ENCODE measurements at regions not wholly inside any gene's neighbourhood (a gene's known extent, or its start where the extent isn't known, plus 50 kb on each side); places are given as distances from the start of the nearest gene placed in this dataset.

DNA sequence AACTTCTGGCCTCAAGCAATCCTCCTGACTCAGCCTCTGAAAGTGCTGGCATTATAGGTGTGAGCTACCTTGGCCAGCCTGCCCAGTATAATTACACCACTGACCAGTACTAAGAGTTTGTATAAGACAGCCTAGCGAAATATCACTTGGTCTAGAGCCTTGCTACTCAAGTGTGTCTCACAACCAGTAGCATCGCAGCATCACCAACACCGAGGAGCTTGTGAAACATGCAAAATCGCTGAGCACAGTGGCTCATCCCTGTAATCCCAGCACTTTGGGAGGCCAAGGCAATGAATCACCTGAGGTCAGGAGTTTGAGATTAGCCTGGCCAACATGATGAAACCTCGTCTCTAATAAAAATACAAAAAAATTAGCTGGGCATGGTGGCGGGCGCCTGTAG is 102.0 kb upstream of the GATB start:
- TF ChIP-seq FOXP2 (optimal IDR thresholded peaks at IDR 0.05; ENCODE audit: borderline replicate concordance, extremely low read depth, extremely low read length, insufficient read depth) (no peak), POLR2AphosphoS5 (IDR thresholded peaks at IDR 0.05; ENCODE audit: low read depth, low read length) (no peak), TAF1 (IDR thresholded peaks at IDR 0.05; ENCODE audit: borderline replicate concordance, insufficient read depth, low read length) (no peak), REST (IDR thresholded peaks at IDR 0.05; ENCODE audit: insufficient read depth in 1 of 2, low read depth in 2 of 2, low read length in 2 of 2) (no peak), SIN3A (IDR thresholded peaks at IDR 0.05; ENCODE audit: borderline replicate concordance, insufficient read depth, low read length) (no peak)

DNA sequence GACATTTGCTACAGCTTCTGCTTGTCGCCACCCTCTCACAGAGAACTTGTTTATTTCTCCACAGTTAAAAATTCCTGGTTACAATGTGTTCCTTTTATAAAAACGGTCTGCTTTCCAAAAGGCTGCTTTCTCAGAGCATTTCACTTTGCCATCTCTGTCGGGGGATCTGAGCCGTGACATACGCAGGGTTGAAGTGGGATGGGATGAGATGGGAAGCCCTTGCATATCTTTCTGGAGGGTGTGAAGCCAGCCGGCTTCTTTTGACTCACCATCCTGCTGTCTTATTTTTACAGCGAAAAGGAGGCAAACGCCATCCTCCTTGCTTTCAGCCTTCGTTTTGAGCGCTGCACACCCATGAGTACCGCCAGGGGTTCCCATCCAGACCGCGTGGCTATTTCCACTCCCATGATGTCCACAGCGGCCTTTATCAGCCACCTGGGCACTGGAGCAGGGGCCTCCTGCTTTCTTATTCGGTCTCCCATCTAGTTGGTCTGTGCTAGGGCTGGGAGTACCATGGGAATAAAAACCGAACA is 99.8 kb upstream of the GATB start:
- no peak for TF ChIP-seq TAF1 (IDR thresholded peaks at IDR 0.05; ENCODE audit: borderline replicate concordance, insufficient read depth, low read length)
- no peak for TF ChIP-seq POLR2AphosphoS5 (IDR thresholded peaks at IDR 0.05; ENCODE audit: low read depth, low read length)
- TF ChIP-seq REST (IDR thresholded peaks at IDR 0.05; ENCODE audit: insufficient read depth in 1 of 2, low read depth in 2 of 2, low read length in 2 of 2), result no peak
- no peak for TF ChIP-seq SIN3A (IDR thresholded peaks at IDR 0.05; ENCODE audit: borderline replicate concordance, insufficient read depth, low read length)
- TF ChIP-seq FOXP2 (optimal IDR thresholded peaks at IDR 0.05; ENCODE audit: borderline replicate concordance, extremely low read depth, extremely low read length, insufficient read depth), result no peak

GRCh38 chr4:151859641-151860040 is 98.8 kb upstream of the GATB start:
- TF ChIP-seq POLR2AphosphoS5 (IDR thresholded peaks at IDR 0.05; ENCODE audit: low read depth, low read length) (no peak), REST (IDR thresholded peaks at IDR 0.05; ENCODE audit: insufficient read depth in 1 of 2, low read depth in 2 of 2, low read length in 2 of 2) (no peak), TAF1 (IDR thresholded peaks at IDR 0.05; ENCODE audit: borderline replicate concordance, insufficient read depth, low read length) (no peak), SIN3A (IDR thresholded peaks at IDR 0.05; ENCODE audit: borderline replicate concordance, insufficient read depth, low read length) (no peak), FOXP2 (optimal IDR thresholded peaks at IDR 0.05; ENCODE audit: borderline replicate concordance, extremely low read depth, extremely low read length, insufficient read depth) (no peak)

DNA sequence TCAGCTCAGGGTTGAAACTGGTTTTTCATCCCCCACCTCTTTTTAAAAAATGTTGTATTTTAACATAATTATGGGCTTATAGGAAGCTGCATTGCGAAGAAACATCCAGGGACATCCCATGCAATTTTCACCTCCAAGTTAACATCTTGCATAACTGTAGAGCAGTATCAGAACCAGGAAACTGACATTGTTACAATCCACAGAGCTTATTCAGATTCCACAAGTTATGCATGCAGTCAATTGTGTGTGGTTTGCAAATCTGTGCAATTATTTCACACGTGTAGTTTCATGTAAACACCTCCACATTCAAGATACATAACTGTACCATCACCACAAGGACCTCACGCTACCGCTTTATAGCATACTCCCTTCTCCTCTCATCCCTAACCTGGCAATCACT is 97.5 kb upstream of the GATB start:
- TF ChIP-seq TAF1 (IDR thresholded peaks at IDR 0.05; ENCODE audit: borderline replicate concordance, insufficient read depth, low read length) (no peak), POLR2AphosphoS5 (IDR thresholded peaks at IDR 0.05; ENCODE audit: low read depth, low read length) (no peak), FOXP2 (optimal IDR thresholded peaks at IDR 0.05; ENCODE audit: borderline replicate concordance, extremely low read depth, extremely low read length, insufficient read depth) (no peak), REST (IDR thresholded peaks at IDR 0.05; ENCODE audit: insufficient read depth in 1 of 2, low read depth in 2 of 2, low read length in 2 of 2) (no peak), SIN3A (IDR thresholded peaks at IDR 0.05; ENCODE audit: borderline replicate concordance, insufficient read depth, low read length) (no peak)

DNA sequence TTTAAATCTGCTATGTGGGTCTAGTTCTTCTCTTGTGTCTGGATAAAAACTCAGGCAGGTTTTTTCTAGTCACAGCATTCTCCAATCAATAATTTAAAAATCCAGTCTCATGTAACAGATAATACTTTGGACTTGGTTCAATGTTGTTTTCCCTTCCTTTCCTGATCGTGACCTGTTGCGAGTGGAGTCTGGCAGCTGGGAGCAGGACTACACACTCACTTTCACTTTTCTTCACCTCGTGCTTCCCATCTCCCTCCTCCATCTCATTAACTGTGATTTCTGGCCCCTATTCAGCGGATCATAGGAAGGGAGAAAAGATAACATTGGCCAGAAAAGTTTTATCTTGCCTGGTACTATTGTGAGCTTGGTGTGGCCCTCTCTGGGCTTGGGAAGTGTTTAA is 96.6 kb upstream of the GATB start:
- TF ChIP-seq POLR2AphosphoS5 (IDR thresholded peaks at IDR 0.05; ENCODE audit: low read depth, low read length) (no peak), REST (IDR thresholded peaks at IDR 0.05; ENCODE audit: insufficient read depth in 1 of 2, low read depth in 2 of 2, low read length in 2 of 2) (no peak), TAF1 (IDR thresholded peaks at IDR 0.05; ENCODE audit: borderline replicate concordance, insufficient read depth, low read length) (no peak), SIN3A (IDR thresholded peaks at IDR 0.05; ENCODE audit: borderline replicate concordance, insufficient read depth, low read length) (no peak), FOXP2 (optimal IDR thresholded peaks at IDR 0.05; ENCODE audit: borderline replicate concordance, extremely low read depth, extremely low read length, insufficient read depth) (no peak)

Data from PFSK-1 (cell line).